H54 (cell line): ENCODE measurements at regions not wholly inside any gene's neighbourhood (a gene's known extent, or its start where the extent isn't known, plus 50 kb on each side); places are given as distances from the start of the nearest gene placed in this dataset.

Experiments used
- DNase-seq: peaks from one replicate; pipeline ENCODE4 v3.0.0; 2011; ENCODE audit warnings: low spot score, mixed read lengths; ENCODE audit not compliant: insufficient read length
- FAIRE-seq: peaks from 3 replicates; lab custom pipeline; 2011; peaks lifted over from hg19 to GRCh38; lab: Jason Lieb, UNC
- POLR2A ChIP-seq: IDR thresholded peaks from 2 replicates; pipeline ENCODE4 v1.6.1; 2011; ENCODE audit warnings: low read depth, mild to moderate bottlenecking, low read length

DNA sequence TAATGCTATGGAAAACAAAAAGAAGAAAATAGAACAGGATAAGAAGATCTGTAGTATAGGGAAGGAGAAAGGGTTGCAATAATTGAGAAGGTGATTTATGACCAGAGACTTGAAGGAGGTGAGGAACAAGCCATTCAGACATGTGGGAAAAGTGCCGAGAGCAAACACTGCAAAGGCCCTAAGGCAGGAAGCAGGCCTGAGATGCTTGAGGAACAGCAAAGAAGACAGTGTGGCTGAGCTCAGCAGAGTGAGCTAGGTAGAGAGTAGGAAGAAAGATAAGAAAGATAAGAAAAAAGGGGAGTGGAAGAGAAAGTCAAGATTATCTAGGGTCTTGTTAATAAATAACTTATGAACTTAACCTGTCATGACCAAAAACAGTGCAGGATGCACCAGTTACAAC is 671.8 kb downstream of the RPS29 start:
- TF ChIP-seq POLR2A: no peak
- DNase-seq: no peak

DNA sequence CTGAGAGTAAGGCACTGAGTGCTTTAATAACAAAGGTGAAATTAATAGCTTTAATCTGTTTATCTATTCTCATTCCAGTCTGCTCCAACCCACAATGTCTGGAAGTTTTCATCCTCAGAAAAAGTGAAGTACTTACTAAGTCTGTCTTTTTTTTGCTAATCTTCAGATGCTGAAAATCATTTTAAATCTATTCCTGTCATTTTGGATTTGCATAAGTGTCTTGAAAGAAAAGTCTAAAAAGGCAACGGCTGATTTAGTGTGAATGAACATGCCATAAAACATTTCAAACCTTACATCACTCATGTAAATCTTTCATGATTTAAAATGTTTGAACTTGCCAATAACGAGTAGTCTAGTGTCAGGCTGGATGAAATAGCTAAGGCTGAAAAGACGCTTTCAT is 685.6 kb downstream of the RPS29 start:
- DNase-seq (no peak), FAIRE-seq (no peak)
- no peak for TF ChIP-seq POLR2A

More for the DNA sequence above, 671.8 kb downstream of the RPS29 start:
- FAIRE-seq: no peak

DNA sequence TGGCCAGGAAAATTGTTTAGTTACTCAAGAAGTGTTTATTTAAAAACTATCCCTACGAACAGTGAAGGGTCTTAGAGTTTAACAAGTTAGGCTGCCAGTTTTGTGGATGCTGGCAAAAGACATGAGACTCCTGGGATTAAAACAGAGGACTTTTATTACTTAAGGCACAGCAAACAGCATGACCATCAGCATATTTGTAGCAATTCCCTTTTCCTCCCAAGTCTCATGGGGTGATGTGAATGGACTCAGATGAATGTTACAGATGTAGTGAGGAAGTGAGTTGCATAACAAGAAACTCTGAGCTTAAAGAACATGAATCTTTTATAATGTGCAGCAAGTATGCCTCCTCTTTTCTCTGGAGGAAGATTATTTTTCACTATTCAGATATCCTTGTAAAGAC is 695.8 kb downstream of the RPS29 start:
- no peak for TF ChIP-seq POLR2A
- no peak for FAIRE-seq
- DNase-seq: no peak

DNA sequence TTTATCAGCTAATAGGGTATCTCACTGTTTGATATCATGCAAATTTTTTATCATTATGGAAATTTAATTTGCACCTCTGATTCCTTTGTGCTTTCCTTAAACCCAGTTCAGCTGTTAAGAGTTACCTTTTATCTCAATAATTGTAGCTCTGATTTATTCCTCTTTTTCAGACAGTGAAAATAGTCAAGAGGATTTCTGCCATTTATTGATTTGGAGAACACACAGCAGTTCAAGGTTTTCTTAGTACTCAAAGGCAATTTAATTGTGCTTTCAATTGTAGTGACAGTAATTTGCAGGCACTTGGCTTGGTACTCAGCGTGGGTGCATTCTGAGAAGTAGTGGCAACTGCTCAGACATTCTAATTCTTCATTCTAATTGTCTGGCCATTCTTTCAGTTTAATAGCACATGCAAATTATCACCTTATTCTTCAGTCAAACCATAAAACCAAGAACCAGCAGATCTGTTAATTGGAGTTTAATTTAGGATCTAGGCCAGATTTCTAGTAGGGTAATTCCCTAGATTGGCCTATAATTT is 709.3 kb downstream of the RPS29 start:
- FAIRE-seq (no peak), DNase-seq (no peak)
- TF ChIP-seq POLR2A: no peak

DNA sequence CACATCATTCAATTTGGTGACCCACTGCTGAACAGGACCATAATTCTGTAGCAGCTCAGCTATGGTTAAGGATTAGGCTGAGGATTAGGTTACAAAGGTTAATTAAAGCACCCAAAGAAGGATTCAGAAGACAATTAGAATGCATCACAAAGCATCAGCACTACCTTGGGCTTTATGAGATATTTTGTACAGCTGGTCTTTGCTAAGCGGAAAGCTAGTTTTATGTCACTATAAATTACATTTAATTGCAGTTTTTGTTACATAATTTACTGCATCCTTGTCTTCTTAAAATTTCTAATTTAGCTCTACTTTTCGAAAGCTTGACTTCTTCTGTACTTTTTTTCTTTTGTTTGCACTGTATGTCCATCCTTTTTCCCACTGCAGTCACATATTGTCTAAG is 711.5 kb downstream of the RPS29 start:
- no peak for TF ChIP-seq POLR2A
- no peak for DNase-seq
- FAIRE-seq: no peak

DNA sequence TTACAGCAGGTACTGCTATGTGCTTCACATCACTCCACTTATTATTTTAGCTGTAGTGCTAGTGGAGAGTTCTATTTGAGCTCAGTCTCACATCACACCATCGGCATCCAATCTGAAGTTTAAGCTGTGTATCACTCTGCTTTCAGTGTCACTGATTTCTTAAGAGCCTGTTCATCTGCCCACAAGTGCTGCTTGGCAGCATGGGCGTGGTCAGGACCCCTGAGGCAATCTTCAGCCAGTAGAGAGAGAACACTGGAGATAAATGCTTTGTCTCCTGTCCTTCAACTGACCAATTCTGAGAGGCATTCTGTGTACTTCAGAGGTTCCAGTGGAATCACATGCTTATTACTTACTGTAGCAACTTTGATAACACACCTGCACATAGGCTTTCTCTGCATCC is 728.8 kb downstream of the RPS29 start:
- no peak for TF ChIP-seq POLR2A
- DNase-seq (no peak), FAIRE-seq (no peak)

DNA sequence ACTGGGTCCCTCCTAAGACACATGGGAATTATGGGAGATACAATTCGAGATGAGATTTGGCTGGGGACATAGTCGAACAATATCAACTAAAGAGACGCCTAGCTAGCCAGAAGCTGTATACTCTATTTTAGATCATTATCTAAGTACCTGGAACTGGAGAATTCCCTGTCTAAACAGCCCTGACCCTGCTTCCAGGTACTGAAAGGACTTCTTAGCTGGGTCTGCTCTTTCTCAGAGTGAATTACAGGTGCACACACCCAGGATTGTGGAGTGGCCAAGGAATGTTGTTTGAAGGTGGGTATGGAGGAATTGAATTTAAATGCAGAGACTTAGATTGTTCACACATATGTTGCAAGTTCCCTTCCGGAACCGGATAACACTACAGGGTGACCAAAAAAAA is 733.0 kb downstream of the RPS29 start:
- DNase-seq: no peak
- no peak for TF ChIP-seq POLR2A
- no peak for FAIRE-seq

DNA sequence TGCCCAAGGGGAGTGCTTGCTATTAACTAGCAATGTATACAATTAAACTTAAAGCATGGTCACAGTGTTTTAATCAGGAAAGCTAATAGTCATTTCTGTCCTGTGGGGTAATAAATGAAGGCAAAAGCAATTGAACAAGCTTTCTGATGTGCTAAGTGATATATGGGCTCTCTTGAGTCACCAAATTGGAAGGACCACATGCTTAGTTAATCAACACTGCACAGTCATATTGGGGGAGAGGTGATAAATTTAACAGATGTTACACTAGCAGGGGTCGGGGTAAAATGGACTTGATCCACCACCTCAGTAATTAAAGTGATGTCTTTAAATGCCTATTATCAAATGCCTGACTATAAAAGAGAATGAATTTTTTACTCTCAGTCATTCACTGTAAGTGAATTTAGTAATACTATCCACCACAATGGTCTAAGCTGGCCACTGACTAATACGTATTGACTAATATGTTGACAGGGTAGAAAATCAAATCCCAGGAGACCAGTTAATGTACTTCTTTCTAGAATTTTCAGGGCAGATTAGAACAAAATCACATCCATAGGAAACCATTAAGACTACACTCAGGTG is 736.3 kb downstream of the RPS29 start:
- FAIRE-seq (no peak), DNase-seq (no peak)
- no peak for TF ChIP-seq POLR2A

DNA sequence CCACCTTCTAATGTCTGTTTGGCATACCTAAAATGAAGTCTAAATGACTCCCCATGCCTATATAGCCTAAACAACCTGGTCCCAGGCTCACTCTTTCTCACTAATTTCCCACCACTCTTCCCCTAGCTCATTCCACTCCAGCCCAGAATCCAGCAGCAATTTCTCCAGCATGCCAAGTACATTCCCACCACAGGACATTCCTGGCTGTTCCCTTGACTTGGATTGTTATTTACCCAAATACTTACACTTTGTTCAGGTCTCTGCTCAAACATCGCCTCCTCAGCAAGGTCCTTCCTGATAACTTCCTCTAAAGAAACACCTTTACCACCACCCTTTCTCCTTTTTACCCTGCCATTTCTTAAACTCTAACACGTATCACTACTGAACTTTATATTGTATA is 743.4 kb downstream of the RPS29 start:
- no peak for FAIRE-seq
- no peak for DNase-seq
- no peak for TF ChIP-seq POLR2A

DNA sequence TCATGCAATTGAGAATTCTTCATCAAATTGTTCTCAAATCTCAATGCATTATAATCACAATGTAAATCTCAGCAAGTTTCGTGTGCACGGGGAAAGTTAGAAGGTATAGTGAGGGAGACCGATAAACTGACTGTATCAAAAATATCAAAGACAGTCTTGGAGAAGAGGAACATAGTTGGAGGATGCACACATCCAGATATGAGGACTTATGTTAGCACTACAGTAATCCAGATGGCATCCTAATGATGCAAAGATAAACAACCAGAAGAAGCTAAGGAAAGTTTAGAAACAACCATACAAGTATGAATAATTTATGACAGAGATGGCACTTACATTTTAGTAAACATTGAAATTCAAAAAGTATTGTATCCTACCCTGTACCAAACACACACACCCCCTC is 760.1 kb downstream of the RPS29 start:
- FAIRE-seq: no peak
- no peak for TF ChIP-seq POLR2A
- DNase-seq: no peak

DNA sequence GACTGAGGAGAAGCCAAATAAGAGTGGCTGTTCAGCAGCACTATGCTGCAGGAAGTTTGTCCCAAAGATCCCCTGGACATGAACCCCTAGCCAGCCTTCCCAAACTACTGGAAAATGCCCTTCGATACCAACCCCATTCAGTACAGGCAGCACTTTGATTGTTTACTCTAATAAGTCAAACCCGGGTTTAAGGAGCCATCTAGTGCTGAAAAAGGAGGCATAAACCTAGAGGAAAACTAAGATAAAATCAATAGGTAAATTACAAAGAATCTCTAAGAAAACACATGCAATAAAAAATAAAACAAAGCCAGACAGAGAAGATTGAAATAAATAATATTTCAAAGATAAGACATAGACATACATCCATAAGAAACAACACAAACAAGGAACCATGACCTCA is 771.6 kb downstream of the RPS29 start:
- DNase-seq (no peak), FAIRE-seq (no peak)
- TF ChIP-seq POLR2A: no peak

DNA sequence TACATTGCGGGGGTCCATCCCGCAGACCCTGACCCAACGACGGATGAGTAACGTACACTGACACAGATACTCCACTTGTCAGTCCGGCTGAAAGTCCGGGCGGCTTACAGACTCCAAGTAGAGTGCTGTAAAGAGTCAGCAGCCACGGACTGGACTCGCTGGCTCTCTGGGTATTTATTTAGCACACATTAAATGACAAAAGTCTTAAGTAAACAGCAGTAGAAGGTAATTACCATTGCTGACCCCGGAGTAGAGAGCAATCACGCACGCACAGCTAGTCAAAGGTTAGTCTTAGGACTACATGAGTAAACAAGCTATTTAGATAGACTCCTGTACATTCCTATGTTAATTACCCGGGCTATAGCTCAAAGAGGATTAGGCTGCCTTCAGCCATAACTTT is 780.9 kb downstream of the RPS29 start:
- FAIRE-seq: no peak
- no peak for DNase-seq
- no peak for TF ChIP-seq POLR2A

DNA sequence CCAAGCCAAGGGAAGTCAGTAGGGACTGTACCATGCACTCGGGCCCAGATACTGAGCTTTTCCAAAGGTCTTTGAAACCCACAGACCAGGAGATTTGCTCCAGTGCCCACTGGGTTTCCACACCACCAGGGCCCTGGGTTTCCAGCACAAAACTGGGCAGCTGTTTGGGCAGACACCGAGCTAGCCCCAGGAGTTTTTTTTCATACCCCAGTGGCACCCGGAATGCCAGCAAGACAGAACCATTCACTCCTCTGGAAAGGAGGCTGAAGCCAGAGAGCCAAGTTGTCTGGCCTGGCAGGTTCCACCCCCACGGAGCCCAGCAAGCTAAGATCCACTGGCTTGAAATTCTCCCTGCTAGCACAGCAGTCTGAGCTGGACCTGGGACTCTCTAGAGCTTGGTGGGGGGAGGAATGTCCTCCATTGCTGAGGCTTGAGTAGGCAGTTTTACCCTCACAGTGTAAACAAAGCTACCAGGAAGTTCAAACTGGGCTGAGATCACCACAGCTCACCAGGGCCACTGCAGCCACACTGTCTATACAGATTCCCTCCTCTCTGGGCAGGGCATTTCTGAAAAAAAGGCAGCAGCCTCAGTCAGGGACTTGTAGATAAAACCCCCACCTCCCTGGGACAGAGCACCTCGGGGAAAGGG is 793.7 kb downstream of the RPS29 start:
- no peak for FAIRE-seq
- TF ChIP-seq POLR2A: no peak
- no peak for DNase-seq

DNA sequence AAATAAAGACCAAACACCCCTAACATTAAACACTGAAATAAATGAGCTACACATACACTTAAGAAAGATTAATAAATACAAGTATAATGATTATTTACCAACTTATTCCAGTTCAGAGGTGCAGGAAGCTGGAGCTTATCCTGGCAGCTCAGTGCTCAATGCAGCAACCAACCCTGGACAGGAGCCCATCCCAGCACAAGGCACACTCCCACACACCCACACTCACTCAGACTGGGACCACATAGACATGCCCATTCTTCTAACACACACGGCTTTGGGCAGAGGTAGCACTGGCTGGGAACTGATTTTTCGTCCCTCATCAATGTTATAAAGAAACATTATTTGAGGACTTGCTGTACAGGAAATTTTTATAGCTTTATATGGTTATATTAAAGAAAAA is 797.4 kb downstream of the RPS29 start:
- FAIRE-seq: no peak
- no peak for TF ChIP-seq POLR2A
- DNase-seq: no peak

DNA sequence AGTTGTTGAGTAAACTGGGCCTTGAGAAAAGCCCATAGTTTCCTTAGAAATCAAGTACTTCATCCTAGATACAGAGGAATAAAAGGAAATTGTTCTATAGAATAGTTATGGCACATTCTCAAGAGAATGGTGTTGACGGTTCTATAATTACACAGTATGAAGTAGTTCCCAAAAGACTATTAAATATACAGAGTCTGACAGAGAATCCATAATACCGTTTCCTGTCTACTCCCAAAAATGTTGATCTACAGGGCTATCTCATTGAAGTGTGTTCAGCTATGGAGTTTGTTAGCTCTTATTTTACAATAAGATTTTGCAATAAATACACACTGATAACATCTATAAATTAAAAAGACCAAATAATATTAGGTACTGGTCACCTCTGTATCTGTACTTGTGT is 799.7 kb downstream of the RPS29 start:
- FAIRE-seq (no peak), DNase-seq (no peak)
- no peak for TF ChIP-seq POLR2A
